ENCODE measurements at regions not wholly inside any gene's neighbourhood (a gene's known extent, or its start where the extent isn't known, plus 50 kb on each side); places are given as distances from the start of the nearest gene placed in this dataset.

DNA sequence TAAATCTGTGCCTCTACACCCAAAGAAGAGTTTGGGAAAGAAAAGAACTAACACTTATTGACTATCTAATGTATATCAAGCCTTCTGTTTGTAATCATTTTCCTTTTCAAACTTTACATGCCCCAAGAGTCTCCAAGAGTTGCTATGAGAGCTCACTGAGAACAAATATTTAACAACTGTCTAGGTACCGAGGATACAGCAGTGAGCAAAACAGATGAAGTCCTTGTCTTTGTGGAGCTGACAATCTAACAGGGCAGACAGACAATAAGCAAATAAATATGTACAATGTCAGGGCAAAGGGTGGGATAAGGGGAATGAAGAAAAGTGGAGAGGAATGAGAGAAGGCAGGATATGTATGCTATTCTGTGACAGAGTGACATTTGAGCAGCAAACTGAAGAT, 64.8 kb upstream of the KSR1 start:
- DNase-seq (ENCODE audit: low read depth) = no peak

GRCh38 chr17:27396045-27396444, 60.2 kb upstream of the KSR1 start:
- DNase-seq (ENCODE audit: low read depth) = no peak

DNA sequence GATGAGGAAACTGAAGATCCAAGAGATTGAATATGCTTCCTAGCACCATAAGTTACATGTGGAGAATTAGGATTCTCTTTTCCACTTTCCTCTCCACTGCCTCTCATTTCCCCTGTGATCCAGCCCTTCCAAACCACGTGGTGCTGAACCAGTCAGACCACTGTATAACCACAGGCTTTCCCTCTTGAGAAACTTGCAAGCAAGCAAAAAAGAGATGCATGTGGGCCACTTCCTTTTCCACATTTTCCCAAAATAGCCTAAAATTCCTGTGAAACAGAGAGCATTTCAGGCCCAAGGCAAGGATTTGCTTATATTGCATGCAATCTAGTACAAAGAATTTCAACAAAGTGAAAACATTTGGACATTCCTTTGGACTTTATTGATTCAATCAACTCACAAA, 59.3 kb upstream of the KSR1 start:
- no peak for DNase-seq (ENCODE audit: low read depth)

- DNase-seq (ENCODE audit: low read depth) = no peak
These were observed 57.6 kb upstream of the KSR1 start for GRCh38 chr17:27398691-27399090.

GRCh38 chr17:27400991-27401390, 55.3 kb upstream of the KSR1 start:
- no peak for DNase-seq (ENCODE audit: low read depth)

DNA sequence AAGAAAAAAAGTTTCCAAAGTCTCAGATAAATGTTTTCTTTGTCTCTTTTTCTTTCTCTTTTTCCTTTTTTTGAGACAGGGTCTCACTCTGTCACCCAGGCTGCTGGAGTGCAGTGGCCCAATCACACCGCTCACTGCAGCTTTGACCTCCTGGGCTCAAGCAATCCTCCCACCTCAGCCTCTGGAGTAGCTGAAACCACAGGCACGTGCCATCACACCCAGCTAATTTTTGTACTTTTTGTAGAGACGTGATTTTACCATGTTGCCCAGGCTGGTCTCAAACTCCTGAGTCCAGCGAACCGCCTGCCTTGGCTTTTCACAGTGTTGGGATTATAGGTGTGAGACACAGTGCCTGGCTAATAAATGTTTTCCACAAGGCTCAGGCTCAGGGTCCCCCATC, 53.3 kb upstream of the KSR1 start:
- no peak for DNase-seq (ENCODE audit: low read depth)

DNA sequence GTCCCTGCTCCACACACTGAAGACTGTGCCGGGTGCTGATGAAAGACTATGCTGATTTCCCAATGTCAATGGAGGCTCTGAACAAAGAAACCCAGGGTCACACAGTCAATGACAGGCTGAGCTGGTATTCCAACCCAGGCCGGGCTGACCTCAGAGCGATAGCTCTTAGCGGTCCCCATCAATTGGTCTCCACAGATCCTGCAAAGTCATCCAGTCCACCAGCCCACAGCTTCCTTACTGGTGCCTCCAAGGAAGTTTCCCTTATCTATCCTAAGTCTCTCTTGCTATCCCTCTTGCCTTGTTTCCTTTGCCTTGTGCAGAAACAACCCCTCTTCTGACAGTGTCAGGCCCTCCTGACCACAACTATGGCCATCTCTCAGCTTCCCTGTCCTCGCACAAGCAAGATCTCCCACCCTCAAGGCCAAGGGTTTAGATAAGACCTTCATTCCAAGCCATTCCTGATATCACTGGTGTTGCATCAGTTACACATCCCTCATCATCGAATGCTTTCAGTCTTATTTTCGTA, 52.7 kb upstream of the KSR1 start:
- DNase-seq (ENCODE audit: low read depth) = no peak

DNA sequence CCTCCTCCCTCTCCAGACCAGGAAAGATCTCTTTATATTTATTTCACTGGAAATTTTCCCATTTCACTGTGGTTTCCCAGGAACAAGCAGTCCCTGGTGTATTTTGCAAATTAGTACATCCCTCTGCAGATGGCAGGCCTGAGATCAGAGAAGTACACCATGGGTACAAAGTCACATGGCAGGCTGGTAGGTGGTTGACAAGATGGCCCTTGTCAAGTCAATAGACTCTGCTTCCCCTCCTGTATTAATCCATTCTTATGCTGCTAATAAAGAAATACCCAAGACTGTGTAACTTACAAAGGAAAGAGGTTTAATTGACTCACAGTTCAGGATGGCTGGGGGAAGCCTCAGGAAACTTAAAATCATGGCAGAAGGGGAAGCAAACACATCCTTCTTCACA, 51.6 kb upstream of the KSR1 start:
- no peak for DNase-seq (ENCODE audit: low read depth)

All from HS-27A (cell line).